Activated CD4-positive, alpha-beta T cell treated with anti-CD3 and anti-CD28 coated beads, Interleukin-2, amount 50 U/mL, for 1 hour (primary cell): ENCODE measurements at regions not wholly inside any gene's neighbourhood (a gene's known extent, or its start where the extent isn't known, plus 50 kb on each side); places are given as distances from the start of the nearest gene placed in this dataset.
"Not testable (repeated sequence)": the region's sequence is repeated elsewhere in the genome, so short reads cannot be mapped to it uniquely, and the experiment has no call there.

Experiments
- DNase-seq: peaks from one replicate; pipeline ENCODE4 v3.0.0-alpha.2; 2020

GRCh38 chr3:164741869-164742268 lies 336.4 kb downstream of the SI start:
- DNase-seq = no peak

GRCh38 chr3:164737174-164737573 lies 341.1 kb downstream of the SI start:
- DNase-seq = no peak

- DNase-seq = no peak
Measured at GRCh38 chr3:164732166-164732565, 346.1 kb downstream of the SI start.

- DNase-seq = no peak
Measured at GRCh38 chr3:164730815-164731360, 347.4 kb downstream of the SI start.

GRCh38 chr3:164723396-164723795 lies 354.9 kb downstream of the SI start:
- no peak for DNase-seq

GRCh38 chr3:164702808-164703207 lies 375.5 kb downstream of the SI start:
- DNase-seq = not testable (repeated sequence)

GRCh38 chr3:164687902-164688301 lies 390.4 kb downstream of the SI start:
- no peak for DNase-seq

GRCh38 chr3:164687211-164687610 lies 391.1 kb downstream of the SI start:
- DNase-seq = no peak

GRCh38 chr3:164683489-164683888 lies 394.8 kb downstream of the SI start:
- DNase-seq = no peak

- no peak for DNase-seq
Measured at GRCh38 chr3:164679245-164679644, 399.1 kb downstream of the SI start.

GRCh38 chr3:164677317-164677716 lies 401.0 kb downstream of the SI start:
- DNase-seq = no peak

- no peak for DNase-seq
Measured at GRCh38 chr3:164673738-164674137, 404.6 kb downstream of the SI start.

- no peak for DNase-seq
Measured at GRCh38 chr3:164658125-164658524, 420.2 kb downstream of the SI start.

- no peak for DNase-seq
Measured at GRCh38 chr3:164657631-164658030, 420.7 kb downstream of the SI start.

- no peak for DNase-seq
Measured at GRCh38 chr3:164655462-164655861, 422.8 kb downstream of the SI start.

GRCh38 chr3:164641071-164641470 lies 437.2 kb downstream of the SI start:
- DNase-seq = no peak

GRCh38 chr3:164640591-164640990 lies 437.7 kb downstream of the SI start:
- DNase-seq = no peak

GRCh38 chr3:164620956-164621355 lies 457.3 kb downstream of the SI start:
- DNase-seq = no peak

GRCh38 chr3:164620423-164620822 lies 457.9 kb downstream of the SI start:
- no peak for DNase-seq

GRCh38 chr3:164612751-164613150 lies 465.5 kb downstream of the SI start:
- no peak for DNase-seq

- DNase-seq = no peak
Measured at GRCh38 chr3:164608554-164609276, 469.6 kb downstream of the SI start.

GRCh38 chr3:164604687-164605086 lies 473.6 kb downstream of the SI start:
- no peak for DNase-seq

- DNase-seq = no peak
Measured at GRCh38 chr3:164577667-164578210, 500.6 kb downstream of the SI start.

- DNase-seq = no peak
Measured at GRCh38 chr3:164572436-164572835, 505.9 kb downstream of the SI start.

- DNase-seq = no peak
Measured at GRCh38 chr3:164550857-164551256, 527.4 kb downstream of the SI start.
